IPS-18c (cell line): ENCODE measurements at regions not wholly inside any gene's neighbourhood (a gene's known extent, or its start where the extent isn't known, plus 50 kb on each side); places are given as distances from the start of the nearest gene placed in this dataset.
"Not testable (repeated sequence)": the region's sequence is repeated elsewhere in the genome, so short reads cannot be mapped to it uniquely, and the experiment has no call there.

ENCODE experiments used
- H3K4me3 ChIP-seq: 2 replicates; pipeline ENCODE4 v1.7.0; 2013; ENCODE audit warnings: low read depth, mild to moderate bottlenecking, low read length, moderate library complexity; ENCODE audit not compliant: insufficient read depth
- H3K9me3 ChIP-seq: one replicate; pipeline ENCODE4 v1.6.1; 2013; ENCODE audit warnings: mild to moderate bottlenecking, low read length, moderate library complexity; ENCODE audit not compliant: control insufficient read depth, insufficient read depth

GRCh38 chr1:149307640-149308039, 167.2 kb upstream of the NBPF19 start:
- H3K4me3 ChIP-seq, H3K9me3 ChIP-seq: not testable (repeated sequence)

- H3K9me3 ChIP-seq, H3K4me3 ChIP-seq: not testable (repeated sequence)
Observed at GRCh38 chr1:149314921-149315320, 159.9 kb upstream of the NBPF19 start.

- H3K4me3 ChIP-seq, H3K9me3 ChIP-seq: not testable (repeated sequence)
Observed at GRCh38 chr1:149320971-149321731, 153.7 kb upstream of the NBPF19 start.

- H3K4me3 ChIP-seq, H3K9me3 ChIP-seq: not testable (repeated sequence)
Observed at GRCh38 chr1:149321732-149322016, 153.2 kb upstream of the NBPF19 start.

GRCh38 chr1:149330081-149330335, 144.8 kb upstream of the NBPF19 start:
- not testable (repeated sequence) for H3K4me3 ChIP-seq, H3K9me3 ChIP-seq

GRCh38 chr1:149336082-149336481, 138.8 kb upstream of the NBPF19 start:
- H3K4me3 ChIP-seq, result not testable (repeated sequence)

GRCh38 chr1:149338221-149338691, 136.6 kb upstream of the NBPF19 start:
- not testable (repeated sequence) for H3K4me3 ChIP-seq, H3K9me3 ChIP-seq

More at GRCh38 chr1:149336082-149336481, 138.8 kb upstream of the NBPF19 start:
- not testable (repeated sequence) for H3K9me3 ChIP-seq

- not testable (repeated sequence) for H3K9me3 ChIP-seq, H3K4me3 ChIP-seq
Observed at GRCh38 chr1:149338698-149339097, 136.1 kb upstream of the NBPF19 start.

- H3K4me3 ChIP-seq, H3K9me3 ChIP-seq: not testable (repeated sequence)
Observed at GRCh38 chr1:149349448-149349847, 125.4 kb upstream of the NBPF19 start.

GRCh38 chr1:149352205-149352604, 122.6 kb upstream of the NBPF19 start:
- H3K4me3 ChIP-seq, result not testable (repeated sequence)

GRCh38 chr1:149354579-149354978, 120.3 kb upstream of the NBPF19 start:
- H3K9me3 ChIP-seq, H3K4me3 ChIP-seq: not testable (repeated sequence)

More at GRCh38 chr1:149352205-149352604, 122.6 kb upstream of the NBPF19 start:
- not testable (repeated sequence) for H3K9me3 ChIP-seq

- H3K9me3 ChIP-seq, H3K4me3 ChIP-seq: not testable (repeated sequence)
Observed at GRCh38 chr1:149355748-149356147, 119.1 kb upstream of the NBPF19 start.

GRCh38 chr1:149356152-149356551, 118.7 kb upstream of the NBPF19 start:
- not testable (repeated sequence) for H3K4me3 ChIP-seq, H3K9me3 ChIP-seq

- not testable (repeated sequence) for H3K9me3 ChIP-seq, H3K4me3 ChIP-seq
Observed at GRCh38 chr1:149360351-149360750, 114.5 kb upstream of the NBPF19 start.

- H3K4me3 ChIP-seq, H3K9me3 ChIP-seq: not testable (repeated sequence)
Observed at GRCh38 chr1:149361310-149361709, 113.5 kb upstream of the NBPF19 start.

- H3K9me3 ChIP-seq, H3K4me3 ChIP-seq: not testable (repeated sequence)
Observed at GRCh38 chr1:149364188-149364981, 110.5 kb upstream of the NBPF19 start.

- not testable (repeated sequence) for H3K4me3 ChIP-seq, H3K9me3 ChIP-seq
Observed at GRCh38 chr1:149366402-149366801, 108.4 kb upstream of the NBPF19 start.

GRCh38 chr1:149367472-149368044, 107.3 kb upstream of the NBPF19 start:
- not testable (repeated sequence) for H3K9me3 ChIP-seq, H3K4me3 ChIP-seq
